NT2/D1 (cell line): ENCODE measurements at regions not wholly inside any gene's neighbourhood (a gene's known extent, or its start where the extent isn't known, plus 50 kb on each side); places are given as distances from the start of the nearest gene placed in this dataset.

Experiments
- SUZ12 ChIP-seq: IDR thresholded peaks from 2 replicates; pipeline ENCODE4 v1.6.1; 2011; ENCODE audit not compliant: insufficient read length, insufficient read depth; ENCODE audit errors: extremely low read depth
- YY1 ChIP-seq: IDR thresholded peaks from 2 replicates; pipeline ENCODE4 v1.6.1; 2011; ENCODE audit not compliant: insufficient read length, insufficient read depth
- ZNF274 ChIP-seq: IDR thresholded peaks from 2 replicates; pipeline ENCODE4 v1.6.1; 2011; ENCODE audit warnings: mild to moderate bottlenecking, low read depth, low read length

DNA sequence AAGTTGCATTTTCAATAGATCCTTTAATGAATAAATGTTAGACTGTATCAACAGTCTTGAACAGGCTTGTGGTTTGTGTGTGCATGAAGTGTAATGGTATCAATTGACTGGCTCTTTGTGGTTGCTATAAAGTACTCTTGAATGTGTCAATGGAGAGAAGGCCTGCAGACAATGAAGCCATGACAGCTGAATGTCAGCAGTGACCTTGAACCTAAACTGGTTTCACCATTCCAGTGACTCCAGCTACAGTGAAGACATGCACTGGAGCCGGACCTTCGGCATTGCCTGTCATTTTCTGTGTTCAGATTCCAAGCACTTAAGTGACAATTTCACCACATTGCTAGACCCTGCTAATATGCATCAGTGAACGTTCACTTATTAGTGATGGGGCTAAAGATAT is 276.0 kb upstream of the TMEM161B start:
- TF ChIP-seq ZNF274: no peak
- TF ChIP-seq YY1: no peak
- no peak for TF ChIP-seq SUZ12
